GM21515 (cell line): ENCODE measurements at regions not wholly inside any gene's neighbourhood (a gene's known extent, or its start where the extent isn't known, plus 50 kb on each side); places are given as distances from the start of the nearest gene placed in this dataset.

ENCODE experiments used
- ATAC-seq: cut with Tn5 transposase; IDR thresholded peaks from one replicate; pipeline ENCODE4 v1.9.1; 2021; ENCODE audit not compliant: unreplicated experiment

GRCh38 chr2:16018277-16019059 is 78.1 kb downstream of the MYCN start:
- no peak for ATAC-seq

GRCh38 chr2:16016282-16016681 is 75.9 kb downstream of the MYCN start:
- no peak for ATAC-seq

GRCh38 chr2:16015903-16016265 is 75.5 kb downstream of the MYCN start:
- no peak for ATAC-seq

GRCh38 chr2:16015210-16015902 is 75.0 kb downstream of the MYCN start:
- ATAC-seq: no peak

GRCh38 chr2:16014802-16015201 is 74.5 kb downstream of the MYCN start:
- no peak for ATAC-seq

GRCh38 chr2:16014041-16014787 is 73.9 kb downstream of the MYCN start:
- ATAC-seq: no peak

GRCh38 chr2:16013359-16013911 is 73.1 kb downstream of the MYCN start:
- ATAC-seq: no peak

- ATAC-seq: no peak
Measured at GRCh38 chr2:16012626-16013358, 72.4 kb downstream of the MYCN start.

- ATAC-seq: no peak
Measured at GRCh38 chr2:16012029-16012596, 71.8 kb downstream of the MYCN start.

GRCh38 chr2:16011621-16011960 is 71.2 kb downstream of the MYCN start:
- no peak for ATAC-seq

GRCh38 chr2:16010951-16011620 is 70.7 kb downstream of the MYCN start:
- ATAC-seq: no peak

GRCh38 chr2:16010011-16010410 is 69.7 kb downstream of the MYCN start:
- ATAC-seq: no peak

GRCh38 chr2:16009560-16009959 is 69.2 kb downstream of the MYCN start:
- ATAC-seq: no peak

- ATAC-seq: no peak
Measured at GRCh38 chr2:16008856-16009255, 68.5 kb downstream of the MYCN start.

GRCh38 chr2:16008331-16008850 is 68.0 kb downstream of the MYCN start:
- no peak for ATAC-seq

- ATAC-seq: no peak
Measured at GRCh38 chr2:16007167-16007934, 67.0 kb downstream of the MYCN start.

GRCh38 chr2:16006537-16007166 is 66.3 kb downstream of the MYCN start:
- ATAC-seq: no peak

- no peak for ATAC-seq
Measured at GRCh38 chr2:16005816-16006536, 65.6 kb downstream of the MYCN start.
